ENCODE measurements at regions not wholly inside any gene's neighbourhood (a gene's known extent, or its start where the extent isn't known, plus 50 kb on each side); places are given as distances from the start of the nearest gene placed in this dataset.

DNA sequence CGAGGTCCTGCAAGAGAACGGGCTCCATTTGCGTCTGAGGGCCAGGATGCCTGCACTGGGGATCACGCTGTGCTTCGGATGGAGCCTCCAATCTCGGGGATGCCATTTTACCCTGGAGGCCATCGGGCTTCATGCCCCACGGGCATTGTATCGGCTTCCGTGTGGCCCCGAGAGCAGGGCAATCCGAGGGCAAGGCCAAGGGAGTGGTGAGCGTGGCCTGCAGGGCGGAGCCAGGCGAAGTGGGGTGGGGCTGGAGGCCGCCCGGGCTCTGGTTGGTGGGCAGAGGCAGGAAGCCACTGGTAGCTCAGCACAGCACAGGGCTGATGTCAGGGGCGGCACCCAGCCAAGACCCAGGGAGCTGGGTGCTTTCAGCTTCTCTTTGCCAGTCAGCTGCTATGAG is 57.5 kb upstream of the BHLHE23 start:
- TF ChIP-seq, protein P1, sequence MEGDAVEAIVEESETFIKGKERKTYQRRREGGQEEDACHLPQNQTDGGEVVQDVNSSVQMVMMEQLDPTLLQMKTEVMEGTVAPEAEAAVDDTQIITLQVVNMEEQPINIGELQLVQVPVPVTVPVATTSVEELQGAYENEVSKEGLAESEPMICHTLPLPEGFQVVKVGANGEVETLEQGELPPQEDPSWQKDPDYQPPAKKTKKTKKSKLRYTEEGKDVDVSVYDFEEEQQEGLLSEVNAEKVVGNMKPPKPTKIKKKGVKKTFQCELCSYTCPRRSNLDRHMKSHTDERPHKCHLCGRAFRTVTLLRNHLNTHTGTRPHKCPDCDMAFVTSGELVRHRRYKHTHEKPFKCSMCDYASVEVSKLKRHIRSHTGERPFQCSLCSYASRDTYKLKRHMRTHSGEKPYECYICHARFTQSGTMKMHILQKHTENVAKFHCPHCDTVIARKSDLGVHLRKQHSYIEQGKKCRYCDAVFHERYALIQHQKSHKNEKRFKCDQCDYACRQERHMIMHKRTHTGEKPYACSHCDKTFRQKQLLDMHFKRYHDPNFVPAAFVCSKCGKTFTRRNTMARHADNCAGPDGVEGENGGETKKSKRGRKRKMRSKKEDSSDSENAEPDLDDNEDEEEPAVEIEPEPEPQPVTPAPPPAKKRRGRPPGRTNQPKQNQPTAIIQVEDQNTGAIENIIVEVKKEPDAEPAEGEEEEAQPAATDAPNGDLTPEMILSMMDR (IDR thresholded peaks at IDR 0.05; ENCODE audit: low read depth, low read length): no peak
- H3K4me3 ChIP-seq (ENCODE audit: low read depth, low read length): no peak overlapping the region

GRCh38 chr20:63062188-63063140 is 55.7 kb upstream of the BHLHE23 start:
- TF ChIP-seq, protein P1 (IDR thresholded peaks at IDR 0.05; ENCODE audit: low read depth, low read length): no peak

GRCh38 chr20:63061771-63062100 is 55.0 kb upstream of the BHLHE23 start:
- TF ChIP-seq, protein P1 (IDR thresholded peaks at IDR 0.05; ENCODE audit: low read depth, low read length): no peak
- no peak overlapping the region for H3K4me3 ChIP-seq (ENCODE audit: low read depth, low read length)

More at GRCh38 chr20:63062188-63063140, 55.7 kb upstream of the BHLHE23 start:
- H3K4me3 ChIP-seq (ENCODE audit: low read depth, low read length): no peak overlapping the region

- TF ChIP-seq, protein P1 (IDR thresholded peaks at IDR 0.05; ENCODE audit: low read depth, low read length): no peak
Observed at GRCh38 chr20:63061051-63061770, 54.4 kb upstream of the BHLHE23 start.

GRCh38 chr20:63060057-63060991 is 53.6 kb upstream of the BHLHE23 start:
- TF ChIP-seq, protein P1 (IDR thresholded peaks at IDR 0.05; ENCODE audit: low read depth, low read length): no peak
- no peak overlapping the region for H3K4me3 ChIP-seq (ENCODE audit: low read depth, low read length)

More at GRCh38 chr20:63061051-63061770, 54.4 kb upstream of the BHLHE23 start:
- H3K4me3 ChIP-seq (ENCODE audit: low read depth, low read length): no peak overlapping the region

- TF ChIP-seq, protein P1 (IDR thresholded peaks at IDR 0.05; ENCODE audit: low read depth, low read length): no peak
- no peak overlapping the region for H3K4me3 ChIP-seq (ENCODE audit: low read depth, low read length)
Observed at GRCh38 chr20:63059684-63060056, 52.9 kb upstream of the BHLHE23 start.
